H1 (cell line): ENCODE measurements at regions not wholly inside any gene's neighbourhood (a gene's known extent, or its start where the extent isn't known, plus 50 kb on each side); places are given as distances from the start of the nearest gene placed in this dataset.

Experiments used
- EZH2 ChIP-seq: fragments of 200-600 bp; sonication (generic); IDR thresholded peaks from 2 replicates; pipeline ENCODE4 v1.7.1; 2012; ENCODE audit warnings: low read depth, mild to moderate bottlenecking, moderate library complexity, low read length, inconsistent platforms; ENCODE audit not compliant: severe bottlenecking
- JUN ChIP-seq: IDR thresholded peaks from 2 replicates; pipeline ENCODE4 v1.6.1; 2011; ENCODE audit warnings: low read depth, mild to moderate bottlenecking, improper control_type of control experiment, low read length
- KDM5A ChIP-seq: fragments of 200-600 bp; IDR thresholded peaks from 2 replicates; pipeline ENCODE4 v1.7.1; 2012; ENCODE audit warnings: mild to moderate bottlenecking, low read length, inconsistent platforms, mixed read lengths
- POLR2A ChIP-seq, 2 experiments: IDR thresholded peaks; 1 replicate in 1 of 2; 2 replicates in 1 of 2; pipeline ENCODE4 v1.6.1; 2011; ENCODE audit warnings: low read depth in 2 of 2, low read length in 2 of 2, mild to moderate bottlenecking in 2 of 2; ENCODE audit errors: control extremely low read depth in 1 of 2
- RXRA ChIP-seq: IDR thresholded peaks from 2 replicates; pipeline ENCODE4 v1.6.1; 2011; ENCODE audit warnings: low read depth, mild to moderate bottlenecking, low read length, moderate library complexity; ENCODE audit not compliant: insufficient read depth
- SP4 ChIP-seq: IDR thresholded peaks from 2 replicates; pipeline ENCODE4 v1.6.1; 2012; ENCODE audit warnings: low read length, inconsistent platforms
- YY1 ChIP-seq: IDR thresholded peaks from 2 replicates; pipeline ENCODE4 v1.6.1; 2011; ENCODE audit warnings: low read depth, mild to moderate bottlenecking, low read length
- TF ChIP-seq, protein P1 (sequence below), 3 experiments: IDR thresholded peaks; 1 replicate in 2 of 3; 2 replicates in 1 of 3; pipeline versions ENCODE4 v1.5.1 to v1.6.1; 2011; ENCODE audit warnings: low read length in 3 of 3, mild to moderate bottlenecking in 3 of 3, inconsistent platforms in 2 of 3, low read depth in 1 of 3, moderate library complexity in 1 of 3; ENCODE audit not compliant: insufficient read depth in 1 of 3; ENCODE audit errors: control extremely low read depth in 1 of 3
- TF ChIP-seq, protein P2 (sequence below): IDR thresholded peaks from 2 replicates; pipeline ENCODE4 v1.6.1; 2012; ENCODE audit warnings: inconsistent platforms
- TF ChIP-seq, protein P3 (sequence below): IDR thresholded peaks from 2 replicates; pipeline ENCODE4 v1.6.1; 2012; ENCODE audit warnings: low read length, inconsistent platforms

DNA sequence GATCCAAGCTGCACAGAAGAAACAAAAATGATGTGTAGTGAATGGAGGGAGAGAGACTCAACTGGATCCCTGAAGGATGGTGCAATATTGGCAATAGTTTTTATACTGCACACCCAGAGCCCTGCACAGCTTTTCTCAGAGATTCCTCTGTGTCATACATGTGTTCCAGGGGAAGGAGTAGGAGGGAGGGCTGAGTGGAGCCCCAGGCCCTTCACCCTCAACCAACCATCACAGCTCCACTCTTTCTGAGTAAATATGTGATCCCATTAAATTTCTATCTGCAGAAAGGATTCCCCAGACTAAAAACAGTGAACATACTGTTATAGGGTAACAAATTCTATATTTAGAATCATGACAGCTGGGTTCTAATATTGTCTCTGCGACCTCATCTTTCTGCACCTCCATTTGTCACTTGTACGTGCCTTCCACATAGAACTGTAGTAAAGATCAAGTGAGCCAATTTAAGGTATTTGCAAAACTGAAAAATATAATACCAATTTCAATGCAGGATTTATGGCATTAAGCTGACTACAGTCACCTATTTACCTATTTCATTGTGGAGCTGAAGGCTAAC is 421.4 kb upstream of the NRSN1 start:
- TF ChIP-seq JUN, result no peak
- TF ChIP-seq POLR2A (IDR thresholded peaks at IDR 0.05; ENCODE audit: control extremely low read depth in 1 of 2, low read depth in 2 of 2, low read length in 2 of 2), result no peak
- TF ChIP-seq, protein P1, sequence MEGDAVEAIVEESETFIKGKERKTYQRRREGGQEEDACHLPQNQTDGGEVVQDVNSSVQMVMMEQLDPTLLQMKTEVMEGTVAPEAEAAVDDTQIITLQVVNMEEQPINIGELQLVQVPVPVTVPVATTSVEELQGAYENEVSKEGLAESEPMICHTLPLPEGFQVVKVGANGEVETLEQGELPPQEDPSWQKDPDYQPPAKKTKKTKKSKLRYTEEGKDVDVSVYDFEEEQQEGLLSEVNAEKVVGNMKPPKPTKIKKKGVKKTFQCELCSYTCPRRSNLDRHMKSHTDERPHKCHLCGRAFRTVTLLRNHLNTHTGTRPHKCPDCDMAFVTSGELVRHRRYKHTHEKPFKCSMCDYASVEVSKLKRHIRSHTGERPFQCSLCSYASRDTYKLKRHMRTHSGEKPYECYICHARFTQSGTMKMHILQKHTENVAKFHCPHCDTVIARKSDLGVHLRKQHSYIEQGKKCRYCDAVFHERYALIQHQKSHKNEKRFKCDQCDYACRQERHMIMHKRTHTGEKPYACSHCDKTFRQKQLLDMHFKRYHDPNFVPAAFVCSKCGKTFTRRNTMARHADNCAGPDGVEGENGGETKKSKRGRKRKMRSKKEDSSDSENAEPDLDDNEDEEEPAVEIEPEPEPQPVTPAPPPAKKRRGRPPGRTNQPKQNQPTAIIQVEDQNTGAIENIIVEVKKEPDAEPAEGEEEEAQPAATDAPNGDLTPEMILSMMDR (IDR thresholded peaks at IDR 0.05; ENCODE audit: control extremely low read depth in 1 of 3, insufficient read depth in 1 of 3, low read depth in 1 of 3, low read length in 3 of 3), result no peak
- no peak for TF ChIP-seq RXRA
- TF ChIP-seq EZH2, result no peak
- TF ChIP-seq YY1, result no peak
- no peak for TF ChIP-seq KDM5A
- TF ChIP-seq, protein P2, sequence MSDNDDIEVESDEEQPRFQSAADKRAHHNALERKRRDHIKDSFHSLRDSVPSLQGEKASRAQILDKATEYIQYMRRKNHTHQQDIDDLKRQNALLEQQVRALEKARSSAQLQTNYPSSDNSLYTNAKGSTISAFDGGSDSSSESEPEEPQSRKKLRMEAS, result no peak
- TF ChIP-seq, protein P3, sequence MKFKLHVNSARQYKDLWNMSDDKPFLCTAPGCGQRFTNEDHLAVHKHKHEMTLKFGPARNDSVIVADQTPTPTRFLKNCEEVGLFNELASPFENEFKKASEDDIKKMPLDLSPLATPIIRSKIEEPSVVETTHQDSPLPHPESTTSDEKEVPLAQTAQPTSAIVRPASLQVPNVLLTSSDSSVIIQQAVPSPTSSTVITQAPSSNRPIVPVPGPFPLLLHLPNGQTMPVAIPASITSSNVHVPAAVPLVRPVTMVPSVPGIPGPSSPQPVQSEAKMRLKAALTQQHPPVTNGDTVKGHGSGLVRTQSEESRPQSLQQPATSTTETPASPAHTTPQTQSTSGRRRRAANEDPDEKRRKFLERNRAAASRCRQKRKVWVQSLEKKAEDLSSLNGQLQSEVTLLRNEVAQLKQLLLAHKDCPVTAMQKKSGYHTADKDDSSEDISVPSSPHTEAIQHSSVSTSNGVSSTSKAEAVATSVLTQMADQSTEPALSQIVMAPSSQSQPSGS, result no peak
- TF ChIP-seq SP4, result no peak
